ENCODE measurements at regions not wholly inside any gene's neighbourhood (a gene's known extent, or its start where the extent isn't known, plus 50 kb on each side); places are given as distances from the start of the nearest gene placed in this dataset.
A peak's percentile ranks its signal among the peaks of the same experiment; 100 is the strongest.

GRCh38 chr6:21648475-21649050, 55.0 kb downstream of the SOX4 start:
- in situ Hi-C loops (cut with HindIII; ENCODE audit: low pct_ligation_motif_present, low pct_unique_long_range_greater_than_20kb, low sequenced_read_pairs) = no loop called here
- DNase-seq = no peak

DNA sequence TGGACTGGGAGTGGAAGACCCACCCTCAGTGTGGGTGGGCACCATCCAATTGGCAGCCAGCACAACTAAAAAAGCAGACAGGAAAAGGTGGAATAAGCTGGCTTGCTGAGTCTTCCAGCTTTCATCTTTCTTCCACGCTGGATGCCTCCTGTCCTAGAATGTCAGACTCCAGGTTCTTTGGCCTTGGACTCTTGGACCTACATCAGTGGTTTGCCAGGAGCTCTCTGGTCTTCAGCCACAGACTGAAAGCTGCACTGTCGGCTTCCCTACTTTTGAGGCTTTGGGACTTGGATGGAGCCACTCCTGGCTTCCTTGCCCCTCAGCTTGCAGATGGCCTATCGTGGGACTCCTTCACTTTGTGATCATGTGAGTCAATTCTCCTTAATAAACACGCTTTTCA, 59.8 kb downstream of the SOX4 start:
- in situ Hi-C loops (cut with HindIII; ENCODE audit: low pct_ligation_motif_present, low pct_unique_long_range_greater_than_20kb, low sequenced_read_pairs) = no loop called here

GRCh38 chr6:21653905-21654304, 60.4 kb downstream of the SOX4 start:
- in situ Hi-C loops (cut with HindIII; ENCODE audit: low pct_ligation_motif_present, low pct_unique_long_range_greater_than_20kb, low sequenced_read_pairs) = no loop called here
- DNase-seq = no peak

More for the DNA sequence above, 59.8 kb downstream of the SOX4 start:
- DNase-seq = no peak

GRCh38 chr6:21654361-21654760, 60.8 kb downstream of the SOX4 start:
- in situ Hi-C loops (cut with HindIII; ENCODE audit: low pct_ligation_motif_present, low pct_unique_long_range_greater_than_20kb, low sequenced_read_pairs) = no loop called here
- DNase-seq = no peak

DNA sequence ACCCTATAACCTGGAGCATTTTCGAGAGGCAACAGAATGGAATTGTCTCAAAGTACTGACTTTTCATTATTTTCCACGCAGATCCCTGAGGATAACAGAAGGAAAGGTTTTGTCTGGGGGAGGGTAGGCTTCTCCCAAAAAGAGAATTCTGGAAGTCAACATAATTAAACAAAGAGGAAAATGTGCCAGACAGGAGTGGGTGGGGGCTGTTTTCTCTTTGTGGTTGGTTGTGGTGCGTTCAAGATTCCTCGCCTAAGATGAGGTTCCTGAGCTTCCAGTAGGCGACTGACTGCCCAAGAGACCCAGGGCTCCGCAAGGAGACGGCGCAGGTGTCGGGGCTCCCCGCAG, 70.4 kb downstream of the SOX4 start:
- no peak for DNase-seq
- in situ Hi-C loops (cut with HindIII; ENCODE audit: low pct_ligation_motif_present, low pct_unique_long_range_greater_than_20kb, low sequenced_read_pairs) = no loop called here

DNA sequence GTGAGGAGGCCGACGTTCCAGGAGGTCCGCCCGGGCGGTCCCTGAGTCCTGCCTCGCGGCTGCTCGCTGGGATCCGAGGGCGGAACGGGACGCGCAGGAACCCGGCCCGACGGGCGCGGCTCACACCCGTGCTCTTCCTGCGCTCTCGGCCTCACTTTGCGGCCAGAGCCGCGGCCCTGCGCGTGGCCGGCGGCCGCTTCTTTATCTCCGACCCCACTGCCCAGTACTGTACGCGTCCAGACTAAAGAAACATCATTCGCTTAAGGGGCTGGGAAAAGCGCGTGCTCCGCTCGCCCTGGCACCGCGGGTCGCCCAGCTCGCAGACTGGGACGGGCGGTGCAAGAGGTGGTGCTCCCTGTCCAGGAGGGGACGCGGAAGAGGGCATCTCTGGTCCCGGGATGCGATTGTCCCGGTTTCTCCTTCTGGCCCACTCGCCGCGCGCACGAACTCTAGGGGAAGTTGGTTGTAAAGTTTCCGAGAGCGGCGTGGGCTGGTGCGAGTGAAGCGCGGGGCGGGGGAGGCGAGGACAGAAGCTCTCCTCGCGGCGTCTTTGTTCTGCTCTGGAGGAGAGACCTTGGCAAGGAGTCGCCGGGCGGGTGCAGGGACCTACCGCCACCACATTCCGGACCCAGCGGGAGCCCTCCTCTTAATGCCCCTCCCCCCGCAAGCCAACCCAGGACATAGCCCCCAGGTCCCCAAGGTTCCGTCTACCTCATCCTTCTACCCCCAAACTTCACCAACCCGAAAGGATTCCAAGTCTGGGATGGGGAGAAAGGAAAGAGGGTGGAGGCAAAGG, 71.0 kb downstream of the SOX4 start:
- in situ Hi-C loops (cut with HindIII; ENCODE audit: low pct_ligation_motif_present, low pct_unique_long_range_greater_than_20kb, low sequenced_read_pairs) = no loop called here
- DNase-seq = peak; percentile 41

DNA sequence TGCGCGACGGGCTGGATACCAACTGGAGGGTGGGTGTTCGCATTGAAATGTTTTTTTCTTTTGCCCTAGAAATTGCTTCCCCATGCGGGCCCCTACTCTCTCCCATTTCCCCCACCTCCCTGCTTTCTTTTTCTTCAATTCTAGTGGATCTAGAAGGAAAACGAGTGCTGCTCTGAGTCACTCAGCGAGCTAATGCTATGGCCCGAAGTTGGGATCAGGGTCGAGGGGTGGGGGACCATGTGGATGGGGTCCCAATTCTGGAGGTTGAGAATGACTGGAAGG, 71.5 kb downstream of the SOX4 start:
- DNase-seq = peak; percentile 18
- in situ Hi-C loops (cut with HindIII; ENCODE audit: low pct_ligation_motif_present, low pct_unique_long_range_greater_than_20kb, low sequenced_read_pairs) = no loop called here

DNA sequence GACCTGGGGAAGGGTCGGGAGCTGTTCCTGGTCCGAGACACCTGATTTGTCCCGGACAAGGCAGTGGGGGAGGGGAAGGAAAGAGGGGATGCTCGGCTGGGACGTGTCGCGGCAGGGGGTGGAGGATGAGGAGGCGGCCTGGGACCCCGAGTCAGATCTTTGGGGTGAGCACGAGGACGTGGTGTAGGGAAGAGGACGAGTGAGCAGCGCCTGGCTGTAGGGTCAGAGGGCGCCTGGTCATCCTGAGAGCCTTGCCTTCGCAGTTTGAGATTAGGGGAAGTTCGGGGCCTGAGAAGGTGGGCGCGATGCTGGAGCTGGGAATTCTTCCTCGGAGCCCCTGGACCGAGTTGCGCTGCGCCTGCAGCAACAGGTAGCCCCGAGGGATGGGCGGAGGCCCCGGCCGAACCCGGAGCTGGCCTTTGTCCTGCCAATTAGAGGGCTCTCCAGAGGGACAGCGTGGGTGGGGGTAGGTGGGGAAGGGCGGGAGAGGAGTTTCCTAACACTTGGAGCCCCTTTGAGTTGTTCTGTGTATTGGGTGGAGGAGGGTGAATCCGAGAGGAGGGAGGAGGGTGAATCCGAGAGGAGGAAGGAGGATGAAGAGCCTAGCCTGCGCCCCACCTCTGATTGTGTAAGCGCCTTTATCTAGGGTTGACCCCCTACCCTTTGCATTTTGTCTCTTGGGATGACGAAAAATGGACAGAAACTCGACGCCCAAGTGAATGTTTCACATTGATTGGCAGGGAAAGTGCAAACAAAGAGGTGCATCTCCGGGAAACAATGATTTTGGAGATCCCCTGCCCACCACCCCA, 72.0 kb downstream of the SOX4 start:
- in situ Hi-C loops (cut with HindIII; ENCODE audit: low pct_ligation_motif_present, low pct_unique_long_range_greater_than_20kb, low sequenced_read_pairs) = no loop called here
- DNase-seq = peak; percentile 2

DNA sequence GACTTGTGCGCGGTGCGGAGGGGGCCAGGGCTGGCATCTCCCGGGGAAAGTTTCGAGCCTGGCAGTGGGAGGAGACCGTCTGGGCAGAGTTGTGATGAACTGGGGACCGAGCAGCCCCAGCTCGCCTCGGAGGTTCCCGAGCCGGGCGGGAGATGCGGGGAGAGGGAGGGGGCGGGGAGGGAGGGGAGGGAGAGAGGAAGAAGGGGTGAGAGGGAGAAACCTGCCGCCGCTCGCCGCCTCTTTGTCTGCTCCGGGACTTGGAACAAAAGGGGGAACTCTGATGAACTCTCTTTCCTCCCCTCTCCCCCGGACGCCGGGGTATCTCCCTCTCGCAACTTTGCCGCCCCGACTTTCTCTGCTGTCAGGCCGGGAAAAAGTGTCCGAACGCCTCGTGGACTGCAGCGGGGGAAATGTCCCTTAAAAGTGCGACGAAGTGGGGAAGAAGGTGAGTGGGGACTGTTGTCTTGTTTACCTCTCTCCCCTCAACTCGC, 72.7 kb downstream of the SOX4 start:
- in situ Hi-C loops (cut with HindIII; ENCODE audit: low pct_ligation_motif_present, low pct_unique_long_range_greater_than_20kb, low sequenced_read_pairs) = no loop called here
- peak; percentile 37 for DNase-seq

- DNase-seq = peak; percentile 5
- in situ Hi-C loops (cut with HindIII; ENCODE audit: low pct_ligation_motif_present, low pct_unique_long_range_greater_than_20kb, low sequenced_read_pairs) = no loop called here
Observed at GRCh38 chr6:21666853-21667681, 73.5 kb downstream of the SOX4 start.

DNA sequence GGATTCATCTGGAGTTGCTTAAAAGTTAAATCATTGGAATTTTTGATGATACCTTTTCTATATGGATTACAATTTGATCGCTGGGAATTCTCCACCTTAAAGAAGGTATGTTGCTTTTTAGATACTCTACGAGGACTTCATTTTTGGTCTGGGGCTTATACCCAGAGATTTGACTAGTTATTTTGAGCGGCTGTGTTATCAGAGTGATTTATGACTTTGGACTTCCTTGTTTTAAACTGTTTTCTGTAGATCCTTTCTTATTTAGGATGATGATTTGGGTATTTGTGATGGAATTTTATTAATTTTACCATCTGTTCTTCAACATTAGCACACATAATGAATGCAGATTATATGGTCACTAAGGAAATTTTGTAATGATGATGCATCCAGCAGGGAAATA, 75.2 kb downstream of the SOX4 start:
- no peak for DNase-seq
- in situ Hi-C loops (cut with HindIII; ENCODE audit: low pct_ligation_motif_present, low pct_unique_long_range_greater_than_20kb, low sequenced_read_pairs) = no loop called here

GRCh38 chr6:21676769-21677168, 83.2 kb downstream of the SOX4 start:
- in situ Hi-C loops (cut with HindIII; ENCODE audit: low pct_ligation_motif_present, low pct_unique_long_range_greater_than_20kb, low sequenced_read_pairs) = no loop called here
- no peak for DNase-seq

DNA sequence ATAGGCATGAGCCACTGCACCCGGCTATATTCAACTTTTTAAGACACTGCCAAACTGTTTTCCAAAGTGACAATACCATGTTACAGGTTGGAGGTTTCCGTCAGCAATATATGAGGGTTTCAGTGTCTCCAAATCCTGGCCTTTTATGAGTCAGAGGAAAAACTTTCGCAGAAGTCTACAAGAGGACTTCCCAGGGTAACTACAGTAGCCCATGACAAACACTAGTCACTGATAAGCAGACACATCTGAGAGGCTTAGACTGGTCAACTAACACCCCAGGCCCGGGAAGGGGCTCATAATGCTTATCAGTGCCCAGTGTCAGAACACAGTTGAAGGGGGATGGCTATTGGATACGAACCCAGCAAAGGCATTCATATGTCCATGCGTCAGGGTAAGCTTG, 85.4 kb downstream of the SOX4 start:
- in situ Hi-C loops (cut with HindIII; ENCODE audit: low pct_ligation_motif_present, low pct_unique_long_range_greater_than_20kb, low sequenced_read_pairs) = no loop called here
- DNase-seq = peak; percentile 61

GRCh38 chr6:21679761-21680265, 86.3 kb downstream of the SOX4 start:
- in situ Hi-C loops (cut with HindIII; ENCODE audit: low pct_ligation_motif_present, low pct_unique_long_range_greater_than_20kb, low sequenced_read_pairs) = no loop called here
- DNase-seq = peak; percentile 74

DNA sequence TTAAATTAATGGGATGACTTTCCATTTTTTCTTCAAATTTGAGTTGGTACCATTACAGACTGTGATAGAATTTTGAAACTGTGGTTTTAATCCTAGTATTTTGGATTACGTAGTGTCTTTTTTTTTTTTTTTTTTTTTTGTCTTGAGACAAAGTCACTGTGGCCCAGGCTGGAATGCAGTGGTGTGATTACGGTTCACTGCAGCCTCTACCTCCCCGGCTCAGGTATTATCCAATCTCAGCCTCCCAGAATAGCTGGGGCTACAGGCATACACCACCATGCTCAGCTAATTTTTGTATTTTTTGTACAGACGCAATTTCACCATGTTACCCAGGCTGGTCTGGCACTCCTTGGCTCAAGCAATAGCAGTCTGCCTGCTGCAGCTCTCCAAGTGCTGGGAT, 87.1 kb downstream of the SOX4 start:
- DNase-seq = no peak
- in situ Hi-C loops (cut with HindIII; ENCODE audit: low pct_ligation_motif_present, low pct_unique_long_range_greater_than_20kb, low sequenced_read_pairs) = no loop called here

- in situ Hi-C loops (cut with HindIII; ENCODE audit: low pct_ligation_motif_present, low pct_unique_long_range_greater_than_20kb, low sequenced_read_pairs) = no loop called here
- DNase-seq = no peak
Observed at GRCh38 chr6:21690489-21690888, 96.9 kb downstream of the SOX4 start.

GRCh38 chr6:21691685-21692346, 98.3 kb downstream of the SOX4 start:
- no peak for DNase-seq
- in situ Hi-C loops (cut with HindIII; ENCODE audit: low pct_ligation_motif_present, low pct_unique_long_range_greater_than_20kb, low sequenced_read_pairs) = no loop called here

GRCh38 chr6:21692721-21693120, 99.2 kb downstream of the SOX4 start:
- in situ Hi-C loops (cut with HindIII; ENCODE audit: low pct_ligation_motif_present, low pct_unique_long_range_greater_than_20kb, low sequenced_read_pairs) = no loop called here
- no peak for DNase-seq
